HEK293 (cell line): ENCODE measurements at regions not wholly inside any gene's neighbourhood (a gene's known extent, or its start where the extent isn't known, plus 50 kb on each side); places are given as distances from the start of the nearest gene placed in this dataset.

Experiments
- CTCF ChIA-PET: fragments of 350-600 bp; formaldehyde crosslinking; extraction: SDS; loops from one replicate; lab custom pipeline; 2021; ENCODE audit warnings: antibody characterized with exemption; lab: Yijun Ruan, JAX
- POLR2A ChIA-PET: fragments of 300-600 bp; formaldehyde crosslinking; extraction: SDS; loops from one replicate; lab custom pipeline; 2020; ENCODE audit warnings: antibody characterized with exemption, inconsistent platforms; lab: Yijun Ruan, JAX
- H3K27ac ChIP-seq: fragments of 200-500 bp; sonication (Bioruptor generic); 2 replicates; pipeline ENCODE4 v1.5.1; 2014; ENCODE audit warnings: low read depth, low read length, control low read depth, inconsistent platforms; ENCODE audit errors: extremely low read depth
- H3K36me3 ChIP-seq, 2 experiments: fragments of 200-500 bp in 1 of 2; sonication (Bioruptor generic) in 1 of 2; 1 replicate in 1 of 2; 2 replicates in 1 of 2; pipeline ENCODE4 v1.5.1; 2014 to 2017; ENCODE audit warnings: inconsistent platforms in 2 of 2, low read length in 2 of 2; ENCODE audit not compliant: control insufficient read depth in 2 of 2, insufficient read depth in 1 of 2
- H3K4me1 ChIP-seq: fragments of 200-500 bp; sonication (Bioruptor generic); 2 replicates; pipeline ENCODE4 v1.5.1; 2014; ENCODE audit warnings: mild to moderate bottlenecking, low read length, inconsistent platforms; ENCODE audit not compliant: control insufficient read depth, insufficient read depth
- H3K4me3 ChIP-seq: 2 replicates; pipeline ENCODE4 v1.5.1; 2011; ENCODE audit warnings: low read depth, mild to moderate bottlenecking, control low read depth, low read length, moderate library complexity
- H3K9me3 ChIP-seq: fragments of 200-500 bp; sonication (Bioruptor generic); 2 replicates; pipeline ENCODE4 v1.5.1; 2014; ENCODE audit warnings: low read depth, low read length, inconsistent platforms; ENCODE audit not compliant: control insufficient read depth, insufficient read depth
- FEZF1 ChIP-seq: fragments of 450-650 bp; formaldehyde crosslinking; IDR thresholded peaks from 2 replicates; pipeline ENCODE4 v1.5.1; 2016; ENCODE audit warnings: missing biosample characterization, missing genetic modification characterization
- GLIS2 ChIP-seq: fragments of 450-650 bp; formaldehyde crosslinking; IDR thresholded peaks from 2 replicates; pipeline ENCODE4 v1.5.1; 2016; ENCODE audit warnings: missing biosample characterization, missing genetic modification characterization
- KLF7 ChIP-seq: fragments of 450-650 bp; formaldehyde crosslinking; IDR thresholded peaks from 2 replicates; pipeline ENCODE4 v1.5.1; 2016; ENCODE audit warnings: missing biosample characterization, missing genetic modification characterization, borderline replicate concordance
- SP2 ChIP-seq: fragments of 450-650 bp; formaldehyde crosslinking; IDR thresholded peaks from 2 replicates; pipeline ENCODE4 v1.5.1; 2016; ENCODE audit warnings: missing biosample characterization, missing genetic modification characterization
- ZBTB48 ChIP-seq: fragments of 450-650 bp; formaldehyde crosslinking; IDR thresholded peaks from 2 replicates; pipeline ENCODE4 v1.5.1; 2016; ENCODE audit warnings: missing biosample characterization, missing genetic modification characterization
- ZBTB8A ChIP-seq: fragments of 450-650 bp; formaldehyde crosslinking; IDR thresholded peaks from 2 replicates; pipeline ENCODE4 v1.5.1; 2016; ENCODE audit warnings: missing biosample characterization, missing genetic modification characterization
- ZEB2 ChIP-seq: fragments of 450-650 bp; formaldehyde crosslinking; IDR thresholded peaks from 2 replicates; pipeline ENCODE4 v1.5.1; 2016; ENCODE audit warnings: missing biosample characterization, missing genetic modification characterization
- ZNF19 ChIP-seq: fragments of 450-650 bp; formaldehyde crosslinking; IDR thresholded peaks from 2 replicates; pipeline ENCODE4; 2016; ENCODE audit warnings: missing biosample characterization, missing genetic modification characterization, low read depth
- ZNF223 ChIP-seq: fragments of 450-650 bp; formaldehyde crosslinking; IDR thresholded peaks from 2 replicates; pipeline ENCODE4 v1.5.1; 2016; ENCODE audit warnings: missing biosample characterization, missing genetic modification characterization
- ZNF24 ChIP-seq: fragments of 450-650 bp; formaldehyde crosslinking; IDR thresholded peaks from 2 replicates; pipeline ENCODE4 v1.5.1; 2016; ENCODE audit warnings: missing biosample characterization, missing genetic modification characterization
- ZNF366 ChIP-seq: fragments of 450-650 bp; formaldehyde crosslinking; conservative IDR thresholded peaks from 2 replicates; pipeline ENCODE4 v1.5.1; 2016; ENCODE audit warnings: missing biosample characterization, missing genetic modification characterization
- ZNF426 ChIP-seq: fragments of 450-650 bp; formaldehyde crosslinking; IDR thresholded peaks from 2 replicates; pipeline ENCODE4 v1.5.1; 2017; ENCODE audit warnings: missing biosample characterization, missing genetic modification characterization, mild to moderate bottlenecking, inconsistent platforms, moderate library complexity
- ZNF548 ChIP-seq: fragments of 450-650 bp; formaldehyde crosslinking; IDR thresholded peaks from 2 replicates; pipeline ENCODE4 v1.5.1; 2016; ENCODE audit warnings: missing biosample characterization, missing genetic modification characterization
- ZNF660 ChIP-seq: fragments of 450-650 bp; IDR thresholded peaks from 2 replicates; pipeline ENCODE4 v1.5.1; 2018; ENCODE audit warnings: missing biosample characterization, mild to moderate bottlenecking, missing genetic modification characterization
- ZNF792 ChIP-seq: fragments of 450-650 bp; formaldehyde crosslinking; IDR thresholded peaks from 2 replicates; pipeline ENCODE4 v1.5.1; 2016; ENCODE audit warnings: missing biosample characterization, missing genetic modification characterization
- ZXDB ChIP-seq: fragments of 450-650 bp; formaldehyde crosslinking; IDR thresholded peaks from 2 replicates; pipeline ENCODE4 v1.5.1; 2016; ENCODE audit warnings: missing biosample characterization, missing genetic modification characterization
- TF ChIP-seq, protein P1 (sequence below): fragments of 450-650 bp; formaldehyde crosslinking; IDR thresholded peaks from 2 replicates; pipeline ENCODE4 v1.5.1; 2017; ENCODE audit warnings: missing biosample characterization, missing genetic modification characterization
- TF ChIP-seq, protein P2 (sequence below): fragments of 450-650 bp; formaldehyde crosslinking; IDR thresholded peaks from 2 replicates; pipeline ENCODE4 v1.5.1; 2017; ENCODE audit warnings: missing biosample characterization, missing genetic modification characterization
- TF ChIP-seq, protein P3 (sequence below): fragments of 450-650 bp; formaldehyde crosslinking; IDR thresholded peaks from 2 replicates; pipeline ENCODE4 v1.5.1; 2016; ENCODE audit warnings: missing biosample characterization, missing genetic modification characterization
- TF ChIP-seq, protein P4 (sequence below): fragments of 450-650 bp; formaldehyde crosslinking; IDR thresholded peaks from 2 replicates; pipeline ENCODE4 v1.5.1; 2016; ENCODE audit warnings: missing biosample characterization, missing genetic modification characterization
- TF ChIP-seq, protein P5 (sequence below): fragments of 450-650 bp; formaldehyde crosslinking; IDR thresholded peaks from 2 replicates; pipeline ENCODE4 v1.5.1; 2016; ENCODE audit warnings: missing biosample characterization, missing genetic modification characterization
- TF ChIP-seq, protein P6 (sequence below): fragments of 450-650 bp; formaldehyde crosslinking; IDR thresholded peaks from 2 replicates; pipeline ENCODE4 v1.5.1; 2016; ENCODE audit warnings: missing biosample characterization, missing genetic modification characterization

DNA sequence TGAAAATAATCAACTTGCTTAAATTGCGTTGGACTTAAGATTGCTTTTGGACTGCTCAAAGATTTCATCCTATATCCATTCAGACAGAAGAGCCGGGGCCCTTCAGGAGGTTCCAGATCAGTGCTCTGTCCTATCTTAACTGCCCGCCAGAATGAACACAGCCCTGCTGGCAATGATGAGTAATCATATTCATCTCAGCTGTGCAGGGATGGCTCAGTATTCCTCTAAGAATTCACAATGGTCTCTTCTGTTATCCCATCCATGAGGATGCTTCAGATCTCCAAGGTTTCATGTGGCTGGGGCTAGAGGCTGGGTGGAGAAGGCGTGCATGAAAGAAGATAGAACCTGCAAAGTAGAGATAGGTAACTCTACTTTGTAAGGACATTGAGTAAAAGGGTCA, 80.0 kb upstream of the NPVF start (continued):
- TF ChIP-seq ZBTB48 (tag by site-specific recombination) = no peak

DNA sequence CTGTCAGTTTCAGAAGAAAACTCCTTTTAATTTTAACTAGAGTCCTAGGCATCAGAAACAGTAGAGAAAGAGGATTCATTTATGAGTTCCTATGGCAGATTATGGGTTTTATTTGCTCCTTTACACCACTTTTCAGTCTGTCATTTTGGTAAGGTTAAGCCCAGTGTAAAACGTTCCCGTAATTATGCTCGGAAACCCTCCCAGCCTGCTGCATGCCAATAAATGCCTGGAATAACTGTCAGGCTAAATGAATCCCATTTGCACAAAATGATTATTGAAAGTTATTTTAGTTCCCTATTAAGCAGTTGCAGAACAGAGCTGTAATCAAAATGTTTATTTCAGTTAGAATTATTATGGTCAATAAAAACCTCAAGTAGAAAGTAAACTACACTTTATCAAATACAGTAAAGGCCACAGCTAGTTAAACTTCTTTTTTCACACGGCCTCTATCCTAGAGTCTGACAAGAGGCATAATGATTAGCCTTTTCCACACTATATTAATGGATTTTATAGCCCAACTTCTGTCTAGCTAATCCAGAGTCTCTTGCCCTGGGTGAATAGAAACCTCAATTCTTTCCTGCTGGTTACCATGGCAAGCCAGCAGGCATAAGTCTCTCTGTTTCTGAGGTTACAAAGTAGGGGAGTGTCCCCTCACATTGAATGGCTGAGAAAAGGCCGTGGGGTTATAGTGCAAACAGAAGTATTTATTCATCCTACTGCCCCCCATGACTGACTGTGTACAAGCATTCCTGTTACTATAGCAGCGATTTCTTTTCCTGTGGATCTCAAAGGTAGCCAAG, 80.8 kb upstream of the NPVF start:
- no peak overlapping the region for H3K27ac ChIP-seq
- H3K4me1 ChIP-seq = no peaks in the 10 kb centered on the region
- CTCF ChIA-PET = no interaction called here
- TF ChIP-seq, protein P1, sequence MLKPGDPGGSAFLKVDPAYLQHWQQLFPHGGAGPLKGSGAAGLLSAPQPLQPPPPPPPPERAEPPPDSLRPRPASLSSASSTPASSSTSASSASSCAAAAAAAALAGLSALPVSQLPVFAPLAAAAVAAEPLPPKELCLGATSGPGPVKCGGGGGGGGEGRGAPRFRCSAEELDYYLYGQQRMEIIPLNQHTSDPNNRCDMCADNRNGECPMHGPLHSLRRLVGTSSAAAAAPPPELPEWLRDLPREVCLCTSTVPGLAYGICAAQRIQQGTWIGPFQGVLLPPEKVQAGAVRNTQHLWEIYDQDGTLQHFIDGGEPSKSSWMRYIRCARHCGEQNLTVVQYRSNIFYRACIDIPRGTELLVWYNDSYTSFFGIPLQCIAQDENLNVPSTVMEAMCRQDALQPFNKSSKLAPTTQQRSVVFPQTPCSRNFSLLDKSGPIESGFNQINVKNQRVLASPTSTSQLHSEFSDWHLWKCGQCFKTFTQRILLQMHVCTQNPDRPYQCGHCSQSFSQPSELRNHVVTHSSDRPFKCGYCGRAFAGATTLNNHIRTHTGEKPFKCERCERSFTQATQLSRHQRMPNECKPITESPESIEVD (tag by site-specific recombination) = peak; percentile 43; the same call in 1 of the 2 replicates
- TF ChIP-seq, protein P2, sequence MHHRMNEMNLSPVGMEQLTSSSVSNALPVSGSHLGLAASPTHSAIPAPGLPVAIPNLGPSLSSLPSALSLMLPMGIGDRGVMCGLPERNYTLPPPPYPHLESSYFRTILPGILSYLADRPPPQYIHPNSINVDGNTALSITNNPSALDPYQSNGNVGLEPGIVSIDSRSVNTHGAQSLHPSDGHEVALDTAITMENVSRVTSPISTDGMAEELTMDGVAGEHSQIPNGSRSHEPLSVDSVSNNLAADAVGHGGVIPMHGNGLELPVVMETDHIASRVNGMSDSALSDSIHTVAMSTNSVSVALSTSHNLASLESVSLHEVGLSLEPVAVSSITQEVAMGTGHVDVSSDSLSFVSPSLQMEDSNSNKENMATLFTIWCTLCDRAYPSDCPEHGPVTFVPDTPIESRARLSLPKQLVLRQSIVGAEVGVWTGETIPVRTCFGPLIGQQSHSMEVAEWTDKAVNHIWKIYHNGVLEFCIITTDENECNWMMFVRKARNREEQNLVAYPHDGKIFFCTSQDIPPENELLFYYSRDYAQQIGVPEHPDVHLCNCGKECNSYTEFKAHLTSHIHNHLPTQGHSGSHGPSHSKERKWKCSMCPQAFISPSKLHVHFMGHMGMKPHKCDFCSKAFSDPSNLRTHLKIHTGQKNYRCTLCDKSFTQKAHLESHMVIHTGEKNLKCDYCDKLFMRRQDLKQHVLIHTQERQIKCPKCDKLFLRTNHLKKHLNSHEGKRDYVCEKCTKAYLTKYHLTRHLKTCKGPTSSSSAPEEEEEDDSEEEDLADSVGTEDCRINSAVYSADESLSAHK (tag by site-specific recombination) = peak; percentile 47; the same call in 1 of the 2 replicates
- TF ChIP-seq ZEB2 (tag by site-specific recombination) = no peak
- peak; percentile 38; the same call in 1 of the 2 replicates for TF ChIP-seq FEZF1 (tag by site-specific recombination)
- TF ChIP-seq, protein P3, sequence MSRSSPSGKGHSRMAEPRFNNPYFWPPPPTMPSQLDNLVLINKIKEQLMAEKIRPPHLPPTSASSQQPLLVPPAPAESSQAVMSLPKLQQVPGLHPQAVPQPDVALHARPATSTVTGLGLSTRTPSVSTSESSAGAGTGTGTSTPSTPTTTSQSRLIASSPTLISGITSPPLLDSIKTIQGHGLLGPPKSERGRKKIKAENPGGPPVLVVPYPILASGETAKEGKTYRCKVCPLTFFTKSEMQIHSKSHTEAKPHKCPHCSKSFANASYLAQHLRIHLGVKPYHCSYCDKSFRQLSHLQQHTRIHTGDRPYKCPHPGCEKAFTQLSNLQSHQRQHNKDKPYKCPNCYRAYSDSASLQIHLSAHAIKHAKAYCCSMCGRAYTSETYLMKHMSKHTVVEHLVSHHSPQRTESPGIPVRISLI (tag by site-specific recombination) = no peak
- TF ChIP-seq ZNF19 (tag by site-specific recombination) = no peak
- TF ChIP-seq ZBTB8A (tag by site-specific recombination) = no peak
- TF ChIP-seq ZNF426 = no peak
- TF ChIP-seq ZNF223 (tag by site-specific recombination) = no peak
- TF ChIP-seq, protein P4, sequence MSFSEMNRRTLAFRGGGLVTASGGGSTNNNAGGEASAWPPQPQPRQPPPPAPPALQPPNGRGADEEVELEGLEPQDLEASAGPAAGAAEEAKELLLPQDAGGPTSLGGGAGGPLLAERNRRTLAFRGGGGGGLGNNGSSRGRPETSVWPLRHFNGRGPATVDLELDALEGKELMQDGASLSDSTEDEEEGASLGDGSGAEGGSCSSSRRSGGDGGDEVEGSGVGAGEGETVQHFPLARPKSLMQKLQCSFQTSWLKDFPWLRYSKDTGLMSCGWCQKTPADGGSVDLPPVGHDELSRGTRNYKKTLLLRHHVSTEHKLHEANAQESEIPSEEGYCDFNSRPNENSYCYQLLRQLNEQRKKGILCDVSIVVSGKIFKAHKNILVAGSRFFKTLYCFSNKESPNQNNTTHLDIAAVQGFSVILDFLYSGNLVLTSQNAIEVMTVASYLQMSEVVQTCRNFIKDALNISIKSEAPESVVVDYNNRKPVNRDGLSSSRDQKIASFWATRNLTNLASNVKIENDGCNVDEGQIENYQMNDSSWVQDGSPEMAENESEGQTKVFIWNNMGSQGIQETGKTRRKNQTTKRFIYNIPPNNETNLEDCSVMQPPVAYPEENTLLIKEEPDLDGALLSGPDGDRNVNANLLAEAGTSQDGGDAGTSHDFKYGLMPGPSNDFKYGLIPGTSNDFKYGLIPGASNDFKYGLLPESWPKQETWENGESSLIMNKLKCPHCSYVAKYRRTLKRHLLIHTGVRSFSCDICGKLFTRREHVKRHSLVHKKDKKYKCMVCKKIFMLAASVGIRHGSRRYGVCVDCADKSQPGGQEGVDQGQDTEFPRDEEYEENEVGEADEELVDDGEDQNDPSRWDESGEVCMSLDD (tag by site-specific recombination) = no peak
- no peak for TF ChIP-seq ZNF366
- no peak for TF ChIP-seq ZNF24 (tag by site-specific recombination)
- TF ChIP-seq ZXDB = no peak
- no peak for TF ChIP-seq ZNF792
- H3K9me3 ChIP-seq = no peaks in the 10 kb centered on the region
- no peak overlapping the region for H3K4me3 ChIP-seq
- POLR2A ChIA-PET = no interaction called here
- H3K36me3 ChIP-seq = no peaks in the 10 kb centered on the region

DNA sequence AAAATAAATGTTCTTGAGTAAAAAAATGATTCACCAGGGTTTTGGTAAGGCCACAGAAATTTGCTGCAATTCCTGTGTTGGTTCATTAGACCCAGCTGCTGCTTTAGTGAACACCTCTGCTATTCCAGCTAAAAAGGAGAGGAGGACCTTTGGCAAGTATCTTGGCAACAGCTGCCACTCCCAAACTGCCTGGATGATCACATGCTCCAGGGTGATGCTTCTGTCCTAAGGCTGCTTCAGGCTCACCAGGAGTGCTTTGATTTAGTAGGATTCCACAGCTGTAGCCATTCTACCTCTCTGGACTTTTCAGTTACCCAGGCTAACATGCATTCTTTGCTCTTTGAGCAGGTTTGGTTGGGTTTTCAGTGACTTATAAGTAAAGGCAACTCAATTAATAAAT, 82.6 kb upstream of the NPVF start:
- Histone ChIP-seq H3K4me1 (peaks cover 13% of the 10 kb centered on the region), H3K36me3 (no peaks in the 10 kb centered on the region), H3K4me3 (no peak overlapping the region), H3K27ac (no peak overlapping the region), H3K9me3 (no peaks in the 10 kb centered on the region)
- ChIA-PET POLR2A (no interaction called here), CTCF (no interaction called here)
- no peak for TF ChIP-seq KLF7 (tag by site-specific recombination)
- TF ChIP-seq ZNF660 (tag by site-specific recombination) = no peak
- TF ChIP-seq, protein P5, sequence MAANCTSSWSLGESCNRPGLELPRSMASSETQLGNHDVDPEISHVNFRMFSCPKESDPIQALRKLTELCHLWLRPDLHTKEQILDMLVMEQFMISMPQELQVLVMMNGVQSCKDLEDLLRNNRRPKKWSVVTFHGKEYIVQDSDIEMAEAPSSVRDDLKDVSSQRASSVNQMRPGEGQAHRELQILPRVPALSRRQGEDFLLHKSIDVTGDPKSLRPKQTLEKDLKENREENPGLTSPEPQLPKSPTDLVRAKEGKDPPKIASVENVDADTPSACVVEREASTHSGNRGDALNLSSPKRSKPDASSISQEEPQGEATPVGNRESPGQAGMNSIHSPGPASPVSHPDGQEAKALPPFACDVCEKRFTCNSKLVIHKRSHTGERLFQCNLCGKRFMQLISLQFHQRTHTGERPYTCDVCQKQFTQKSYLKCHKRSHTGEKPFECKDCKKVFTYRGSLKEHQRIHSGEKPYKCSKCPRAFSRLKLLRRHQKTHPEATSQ (tag by site-specific recombination) = no peak
- no peak for TF ChIP-seq ZNF548 (tag by site-specific recombination)
- no peak for TF ChIP-seq GLIS2
- TF ChIP-seq, protein P6, sequence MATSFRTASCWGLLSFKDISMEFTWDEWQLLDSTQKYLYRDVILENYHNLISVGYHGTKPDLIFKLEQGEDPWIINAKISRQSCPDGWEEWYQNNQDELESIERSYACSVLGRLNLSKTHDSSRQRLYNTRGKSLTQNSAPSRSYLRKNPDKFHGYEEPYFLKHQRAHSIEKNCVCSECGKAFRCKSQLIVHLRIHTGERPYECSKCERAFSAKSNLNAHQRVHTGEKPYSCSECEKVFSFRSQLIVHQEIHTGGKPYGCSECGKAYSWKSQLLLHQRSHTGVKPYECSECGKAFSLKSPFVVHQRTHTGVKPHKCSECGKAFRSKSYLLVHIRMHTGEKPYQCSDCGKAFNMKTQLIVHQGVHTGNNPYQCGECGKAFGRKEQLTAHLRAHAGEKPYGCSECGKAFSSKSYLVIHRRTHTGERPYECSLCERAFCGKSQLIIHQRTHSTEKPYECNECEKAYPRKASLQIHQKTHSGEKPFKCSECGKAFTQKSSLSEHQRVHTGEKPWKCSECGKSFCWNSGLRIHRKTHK (tag by site-specific recombination) = no peak
- no peak for TF ChIP-seq SP2 (tag by site-specific recombination)
- no peak for TF ChIP-seq ZNF19 (tag by site-specific recombination)
